CD1c-positive myeloid dendritic cell (primary cell): ENCODE measurements at regions not wholly inside any gene's neighbourhood (a gene's known extent, or its start where the extent isn't known, plus 50 kb on each side); places are given as distances from the start of the nearest gene placed in this dataset.
A peak's percentile ranks its signal among the peaks of the same experiment; 100 is the strongest.
"Not testable (repeated sequence)": the region's sequence is repeated elsewhere in the genome, so short reads cannot be mapped to it uniquely, and the experiment has no call there.

Experiments used
- DNase-seq: peaks from one replicate; pipeline ENCODE4 v3.0.0-alpha.2; 2016; ENCODE audit errors: extremely low spot score

GRCh38 chr13:31607531-31607930, 131.8 kb upstream of the RXFP2 start:
- DNase-seq, result not testable (repeated sequence)

- not testable (repeated sequence) for DNase-seq
Observed at GRCh38 chr13:31608780-31609179, 130.5 kb upstream of the RXFP2 start.

- DNase-seq, result no peak
Observed at GRCh38 chr13:31610270-31610998, 128.9 kb upstream of the RXFP2 start.

- DNase-seq, result no peak
Observed at GRCh38 chr13:31611214-31611613, 128.1 kb upstream of the RXFP2 start.

- no peak for DNase-seq
Observed at GRCh38 chr13:31614073-31614472, 125.3 kb upstream of the RXFP2 start.

GRCh38 chr13:31614704-31615103, 124.6 kb upstream of the RXFP2 start:
- no peak for DNase-seq

- no peak for DNase-seq
Observed at GRCh38 chr13:31625115-31625514, 114.2 kb upstream of the RXFP2 start.

GRCh38 chr13:31627097-31627845, 112.1 kb upstream of the RXFP2 start:
- DNase-seq, result no peak

- peak; percentile 38 for DNase-seq
Observed at GRCh38 chr13:31629085-31629780, 110.1 kb upstream of the RXFP2 start.

- peak; percentile 3 for DNase-seq
Observed at GRCh38 chr13:31631071-31631470, 108.3 kb upstream of the RXFP2 start.

- no peak for DNase-seq
Observed at GRCh38 chr13:31631746-31632145, 107.6 kb upstream of the RXFP2 start.

- no peak for DNase-seq
Observed at GRCh38 chr13:31638577-31638976, 100.7 kb upstream of the RXFP2 start.

GRCh38 chr13:31639443-31640163, 99.7 kb upstream of the RXFP2 start:
- DNase-seq, result no peak

- DNase-seq, result no peak
Observed at GRCh38 chr13:31649766-31650165, 89.6 kb upstream of the RXFP2 start.

- no peak for DNase-seq
Observed at GRCh38 chr13:31653730-31654129, 85.6 kb upstream of the RXFP2 start.

GRCh38 chr13:31663880-31664585, 75.3 kb upstream of the RXFP2 start:
- no peak for DNase-seq

- DNase-seq, result no peak
Observed at GRCh38 chr13:31670831-31671617, 68.3 kb upstream of the RXFP2 start.

- no peak for DNase-seq
Observed at GRCh38 chr13:31674051-31674450, 65.3 kb upstream of the RXFP2 start.

GRCh38 chr13:31675440-31675953, 63.8 kb upstream of the RXFP2 start:
- no peak for DNase-seq

GRCh38 chr13:31681133-31681532, 58.2 kb upstream of the RXFP2 start:
- no peak for DNase-seq
